GM12878 (cell line): ENCODE measurements at regions not wholly inside any gene's neighbourhood (a gene's known extent, or its start where the extent isn't known, plus 50 kb on each side); places are given as distances from the start of the nearest gene placed in this dataset. TPM values are rescaled to one million over a fixed set of nuclear protein-coding genes. Genes with fewer than 3 reads are reported as not detected.
A peak's percentile ranks its signal among the peaks of the same experiment; 100 is the strongest.

ENCODE experiments used
- CBFB ChIP-seq: IDR thresholded peaks from 2 replicates; pipeline ENCODE4 v1.6.1; 2016; ENCODE audit warnings: antibody characterized with exemption, low read depth
- ESRRA ChIP-seq: IDR thresholded peaks from 2 replicates; pipeline ENCODE4 v1.6.1; 2012; ENCODE audit warnings: mild to moderate bottlenecking, low read length, improper control_type of control experiment
- IKZF2 ChIP-seq, 2 experiments: fragments of 450-650 bp; IDR thresholded peaks; 2 replicates each; pipeline ENCODE4 v1.6.1; 2017; ENCODE audit warnings: mild to moderate bottlenecking in 2 of 2, moderate library complexity in 2 of 2
- MYB ChIP-seq: fragments of 150-350 bp; IDR thresholded peaks from 2 replicates; pipeline ENCODE4 v1.6.1; 2014; ENCODE audit warnings: mild to moderate bottlenecking, low read depth, low read length, borderline replicate concordance
- POLR2A ChIP-seq: IDR thresholded peaks from 2 replicates; pipeline ENCODE4 v1.6.1; 2011; ENCODE audit warnings: low read depth, mild to moderate bottlenecking, low read length
- RBBP5 ChIP-seq: fragments of 200-600 bp; sonication (generic); conservative IDR thresholded peaks from 2 replicates; pipeline ENCODE4 v1.6.1; 2016
- SMAD1 ChIP-seq: fragments of 450-650 bp; IDR thresholded peaks from 2 replicates; pipeline ENCODE4 v1.6.1; 2018; ENCODE audit warnings: mild to moderate bottlenecking, low read depth; ENCODE audit not compliant: partially characterized antibody
- TCF3 ChIP-seq: IDR thresholded peaks from 2 replicates; pipeline ENCODE4 v1.6.1; 2012; ENCODE audit warnings: low read depth, mild to moderate bottlenecking, low read length, borderline replicate concordance; ENCODE audit not compliant: insufficient read depth
- WRNIP1 ChIP-seq: IDR thresholded peaks from 2 replicates; pipeline ENCODE4 v1.6.1; 2011; ENCODE audit warnings: low read depth, low read length, improper control_type of control experiment, borderline replicate concordance
- YBX1 ChIP-seq: fragments of 450-650 bp; IDR thresholded peaks from 2 replicates; pipeline ENCODE4 v1.6.1; 2016; ENCODE audit warnings: antibody characterized with exemption
- ZNF622 ChIP-seq: fragments of 450-650 bp; IDR thresholded peaks from 2 replicates; pipeline ENCODE4 v1.6.1; 2017; ENCODE audit warnings: mild to moderate bottlenecking, inconsistent platforms
- ZSCAN29 ChIP-seq: fragments of 450-650 bp; IDR thresholded peaks from 2 replicates; pipeline ENCODE4 v1.6.1; 2017; ENCODE audit warnings: mild to moderate bottlenecking, moderate library complexity
- small RNA-seq: library from RNA; depleted of rRNA; stranded (forward); fragments of <200 nt; gene quantifications from one replicate; pipeline ENCODE3, GENCODE V24; 2014
- TF ChIP-seq, protein P1 (sequence below): IDR thresholded peaks from 2 replicates; pipeline ENCODE4 v1.6.1; 2012; ENCODE audit warnings: low read depth, low read length, improper control_type of control experiment
- TF ChIP-seq, protein P2 (sequence below): fragments of 450-650 bp; conservative IDR thresholded peaks from 2 replicates; pipeline ENCODE4 v1.6.1; 2017; ENCODE audit warnings: mild to moderate bottlenecking, moderate library complexity

DNA sequence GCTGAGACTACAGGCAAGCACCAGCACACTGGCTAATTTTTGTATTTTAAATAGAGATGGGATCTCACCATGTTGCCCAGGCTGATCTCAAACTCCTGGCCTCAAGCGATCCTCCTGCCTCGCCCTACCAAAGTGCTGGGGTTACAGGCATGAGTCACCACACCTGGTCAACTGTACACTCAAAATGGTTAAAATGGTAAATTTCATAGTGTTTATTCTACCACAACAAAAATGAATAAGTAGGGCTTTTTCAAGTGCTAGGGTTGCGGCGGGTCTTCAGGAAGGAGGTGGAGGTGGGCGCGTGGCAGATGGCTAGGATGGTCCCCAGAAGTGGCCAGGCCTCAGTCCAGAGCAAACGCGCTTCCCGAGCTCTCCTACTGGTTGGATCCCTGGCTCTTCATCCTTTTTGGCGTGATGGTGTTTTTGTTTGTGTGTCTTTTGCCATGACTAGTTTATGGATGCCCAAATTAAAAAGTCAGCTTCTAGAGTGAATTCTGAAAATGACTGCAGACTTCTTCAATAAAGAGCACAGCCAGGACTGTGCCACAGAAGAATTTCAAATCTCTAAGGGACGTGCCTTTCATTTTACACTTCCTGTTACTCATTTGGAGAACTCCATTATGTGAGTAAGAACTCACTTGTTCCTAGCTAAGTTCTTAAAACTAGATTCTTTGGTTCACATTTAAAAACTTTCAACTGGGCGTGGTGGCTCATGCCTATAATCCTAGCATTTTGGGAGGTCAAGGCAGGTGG is 73.9 kb downstream of the TMEM130 start (continued):
- TF ChIP-seq TCF3, result no peak
- TF ChIP-seq POLR2A, result no peak
- TF ChIP-seq RBBP5, result no peak
- TF ChIP-seq YBX1, result no peak
- no peak for TF ChIP-seq ZNF622
- TF ChIP-seq IKZF2 (IDR thresholded peaks at IDR 0.05), result peak; percentile 57 to 76
- no peak for TF ChIP-seq SMAD1
- TF ChIP-seq, protein P1, sequence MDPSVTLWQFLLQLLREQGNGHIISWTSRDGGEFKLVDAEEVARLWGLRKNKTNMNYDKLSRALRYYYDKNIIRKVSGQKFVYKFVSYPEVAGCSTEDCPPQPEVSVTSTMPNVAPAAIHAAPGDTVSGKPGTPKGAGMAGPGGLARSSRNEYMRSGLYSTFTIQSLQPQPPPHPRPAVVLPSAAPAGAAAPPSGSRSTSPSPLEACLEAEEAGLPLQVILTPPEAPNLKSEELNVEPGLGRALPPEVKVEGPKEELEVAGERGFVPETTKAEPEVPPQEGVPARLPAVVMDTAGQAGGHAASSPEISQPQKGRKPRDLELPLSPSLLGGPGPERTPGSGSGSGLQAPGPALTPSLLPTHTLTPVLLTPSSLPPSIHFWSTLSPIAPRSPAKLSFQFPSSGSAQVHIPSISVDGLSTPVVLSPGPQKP, result no peak
- TF ChIP-seq, protein P2, sequence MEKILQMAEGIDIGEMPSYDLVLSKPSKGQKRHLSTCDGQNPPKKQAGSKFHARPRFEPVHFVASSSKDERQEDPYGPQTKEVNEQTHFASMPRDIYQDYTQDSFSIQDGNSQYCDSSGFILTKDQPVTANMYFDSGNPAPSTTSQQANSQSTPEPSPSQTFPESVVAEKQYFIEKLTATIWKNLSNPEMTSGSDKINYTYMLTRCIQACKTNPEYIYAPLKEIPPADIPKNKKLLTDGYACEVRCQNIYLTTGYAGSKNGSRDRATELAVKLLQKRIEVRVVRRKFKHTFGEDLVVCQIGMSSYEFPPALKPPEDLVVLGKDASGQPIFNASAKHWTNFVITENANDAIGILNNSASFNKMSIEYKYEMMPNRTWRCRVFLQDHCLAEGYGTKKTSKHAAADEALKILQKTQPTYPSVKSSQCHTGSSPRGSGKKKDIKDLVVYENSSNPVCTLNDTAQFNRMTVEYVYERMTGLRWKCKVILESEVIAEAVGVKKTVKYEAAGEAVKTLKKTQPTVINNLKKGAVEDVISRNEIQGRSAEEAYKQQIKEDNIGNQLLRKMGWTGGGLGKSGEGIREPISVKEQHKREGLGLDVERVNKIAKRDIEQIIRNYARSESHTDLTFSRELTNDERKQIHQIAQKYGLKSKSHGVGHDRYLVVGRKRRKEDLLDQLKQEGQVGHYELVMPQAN, result no peak
- no peak for TF ChIP-seq WRNIP1
- peak; percentile 45; the same call in 1 of the 2 replicates for TF ChIP-seq CBFB
- no peak for TF ChIP-seq ZSCAN29
- TF ChIP-seq MYB, result no peak
- no peak for TF ChIP-seq ESRRA

Small RNAs in the stretch of these regions (small RNA-seq; reads per million reads assigned to genes)
- gene RNU6-393P, result not detected
